Effector memory CD4-positive, alpha-beta T cell (primary cell): ENCODE measurements at regions not wholly inside any gene's neighbourhood (a gene's known extent, or its start where the extent isn't known, plus 50 kb on each side); places are given as distances from the start of the nearest gene placed in this dataset.

ENCODE experiments used
- DNase-seq, 3 donors: peaks; one replicate each; pipeline ENCODE4 v3.0.0-alpha.2; 2020
- H3K27ac ChIP-seq: 2 replicates; pipeline ENCODE4 v1.7.0; 2013; ENCODE audit warnings: mild to moderate bottlenecking, low read length, moderate library complexity; ENCODE audit not compliant: insufficient read depth, poor library complexity, severe bottlenecking
- H3K27me3 ChIP-seq: replicated peaks from 2 replicates; pipeline ENCODE4 v1.7.0; 2013; ENCODE audit warnings: mild to moderate bottlenecking, low read length; ENCODE audit not compliant: insufficient read depth, control insufficient read depth, poor library complexity, severe bottlenecking
- H3K36me3 ChIP-seq: 2 replicates; pipeline ENCODE4 v1.7.0; 2013; ENCODE audit warnings: mild to moderate bottlenecking, low read length, moderate library complexity; ENCODE audit not compliant: control insufficient read depth, insufficient read depth
- H3K4me1 ChIP-seq: 2 replicates; pipeline ENCODE4 v1.7.0; 2013; ENCODE audit warnings: low read length, mild to moderate bottlenecking; ENCODE audit not compliant: control insufficient read depth, insufficient read depth, poor library complexity, severe bottlenecking
- H3K4me3 ChIP-seq: 2 replicates; pipeline ENCODE4 v1.7.0; 2013; ENCODE audit warnings: low read length, low read depth, mild to moderate bottlenecking; ENCODE audit not compliant: insufficient read depth, poor library complexity, severe bottlenecking
- H3K9me3 ChIP-seq: 2 replicates; pipeline ENCODE4 v1.7.0; 2013; ENCODE audit warnings: mild to moderate bottlenecking, low read length, moderate library complexity; ENCODE audit not compliant: control insufficient read depth

DNA sequence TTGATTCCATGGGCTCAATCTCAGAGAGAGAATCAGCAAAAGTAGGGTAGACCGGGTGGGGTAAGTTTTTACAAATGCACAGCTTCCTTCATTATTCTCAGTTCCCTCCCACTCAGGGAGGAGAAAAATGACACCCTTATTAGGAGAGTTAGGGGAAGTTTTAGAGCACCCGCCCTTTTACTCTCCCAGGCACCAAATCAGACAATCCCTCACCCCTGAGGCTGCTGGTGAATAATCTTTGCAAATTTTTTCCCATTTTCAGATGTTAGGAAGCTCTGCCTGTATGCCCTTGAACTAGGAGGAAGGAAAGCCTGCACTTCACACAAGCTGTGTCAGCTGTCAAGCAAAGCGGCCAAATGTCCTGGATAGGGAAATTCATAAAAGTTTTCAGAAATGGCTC, 834.9 kb downstream of the GRID1 start:
- H3K4me3 ChIP-seq = no peak overlapping the region
- DNase-seq = no peak
- no peaks in the 10 kb centered on the region for H3K27me3 ChIP-seq
- no peak overlapping the region for H3K27ac ChIP-seq
- H3K4me1 ChIP-seq = no peaks in the 10 kb centered on the region
- no peaks in the 10 kb centered on the region for H3K36me3 ChIP-seq
- H3K9me3 ChIP-seq = no peaks in the 10 kb centered on the region

DNA sequence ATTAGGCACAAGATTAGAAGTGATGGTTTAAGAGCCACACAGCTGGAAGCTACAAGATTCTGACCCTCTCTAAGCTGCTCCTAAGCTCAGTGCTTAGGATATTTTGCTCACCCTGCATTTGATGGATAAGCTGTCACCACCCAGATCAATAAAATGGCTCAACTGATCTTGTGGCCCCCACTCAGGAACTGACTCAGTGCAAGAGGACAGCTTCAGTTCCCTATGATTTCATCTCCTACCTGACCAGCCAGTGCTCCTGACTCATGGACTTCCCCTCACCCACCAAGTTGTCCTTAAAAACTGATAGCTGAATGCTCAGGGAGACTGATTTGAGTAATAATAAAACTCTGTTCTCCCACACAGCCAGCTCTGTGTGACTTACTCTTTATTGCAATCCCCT, 833.8 kb downstream of the GRID1 start:
- H3K4me1 ChIP-seq = no peaks in the 10 kb centered on the region
- no peak for DNase-seq
- H3K9me3 ChIP-seq = no peaks in the 10 kb centered on the region
- no peaks in the 10 kb centered on the region for H3K27me3 ChIP-seq
- H3K27ac ChIP-seq = no peak overlapping the region
- no peak overlapping the region for H3K4me3 ChIP-seq
- no peaks in the 10 kb centered on the region for H3K36me3 ChIP-seq

DNA sequence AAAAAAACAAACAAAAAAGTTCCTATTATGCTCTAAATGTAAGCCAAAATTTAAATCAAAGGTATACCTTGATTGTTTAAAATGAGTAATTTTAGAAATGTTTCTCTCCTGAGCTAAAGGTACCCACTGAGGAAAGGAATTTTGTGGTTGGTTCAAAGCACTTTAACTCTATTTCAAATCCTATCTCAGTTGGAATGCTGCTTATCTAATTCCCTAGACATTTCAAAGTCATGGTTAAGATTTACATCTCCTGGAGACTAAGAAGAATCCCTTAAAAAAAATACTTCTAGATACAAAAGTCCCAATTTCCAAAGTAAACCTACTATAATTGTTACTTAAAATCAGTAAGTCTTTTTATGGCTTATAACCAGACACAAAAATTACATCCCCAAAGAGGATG, 830.7 kb downstream of the GRID1 start:
- H3K27me3 ChIP-seq = no peaks in the 10 kb centered on the region
- H3K27ac ChIP-seq = no peak overlapping the region
- H3K36me3 ChIP-seq = no peaks in the 10 kb centered on the region
- no peak overlapping the region for H3K4me3 ChIP-seq
- H3K9me3 ChIP-seq = no peaks in the 10 kb centered on the region
- no peak for DNase-seq
- H3K4me1 ChIP-seq = no peaks in the 10 kb centered on the region

DNA sequence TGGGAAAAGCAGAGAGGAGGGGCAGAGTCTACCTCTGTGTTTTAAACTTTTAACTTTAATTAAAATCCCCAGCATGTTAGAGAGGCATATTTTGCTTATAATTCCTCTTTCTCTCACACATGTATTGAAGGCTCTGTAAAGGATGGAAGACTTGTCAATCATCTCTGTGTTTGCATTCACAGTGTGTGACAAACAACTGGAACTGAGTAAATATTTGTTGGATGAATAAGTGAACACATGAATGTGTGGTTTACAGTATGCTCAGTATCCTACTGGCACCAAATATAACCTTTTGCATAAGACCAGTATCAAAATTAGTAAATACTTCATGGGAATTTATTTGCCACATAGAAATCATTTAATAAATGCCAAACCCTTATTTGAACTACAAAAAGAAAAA, 829.0 kb downstream of the GRID1 start:
- no peaks in the 10 kb centered on the region for H3K36me3 ChIP-seq
- H3K27ac ChIP-seq = no peak overlapping the region
- H3K4me3 ChIP-seq = no peak overlapping the region
- H3K4me1 ChIP-seq = no peaks in the 10 kb centered on the region
- no peaks in the 10 kb centered on the region for H3K9me3 ChIP-seq
- DNase-seq = no peak
- no peaks in the 10 kb centered on the region for H3K27me3 ChIP-seq

DNA sequence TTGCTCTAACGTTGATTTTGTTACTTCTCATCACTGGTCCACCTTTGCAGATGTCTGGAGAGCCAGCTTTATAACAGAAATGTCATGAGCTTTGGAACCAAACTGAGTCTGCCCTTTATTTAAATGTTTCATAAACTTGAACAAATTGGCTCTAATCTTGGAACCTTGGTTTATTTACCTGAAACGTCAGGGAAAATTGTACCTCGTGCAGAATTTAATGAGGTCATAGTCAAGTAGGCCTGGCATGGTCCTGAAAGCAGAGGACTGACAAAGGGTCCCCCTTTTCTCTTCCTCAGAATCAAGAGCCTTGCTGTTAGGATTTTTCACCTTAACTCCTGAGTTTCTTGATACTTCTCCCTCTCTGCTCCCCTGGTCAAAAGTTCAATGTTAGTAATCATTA, 828.0 kb downstream of the GRID1 start:
- no peak for DNase-seq

DNA sequence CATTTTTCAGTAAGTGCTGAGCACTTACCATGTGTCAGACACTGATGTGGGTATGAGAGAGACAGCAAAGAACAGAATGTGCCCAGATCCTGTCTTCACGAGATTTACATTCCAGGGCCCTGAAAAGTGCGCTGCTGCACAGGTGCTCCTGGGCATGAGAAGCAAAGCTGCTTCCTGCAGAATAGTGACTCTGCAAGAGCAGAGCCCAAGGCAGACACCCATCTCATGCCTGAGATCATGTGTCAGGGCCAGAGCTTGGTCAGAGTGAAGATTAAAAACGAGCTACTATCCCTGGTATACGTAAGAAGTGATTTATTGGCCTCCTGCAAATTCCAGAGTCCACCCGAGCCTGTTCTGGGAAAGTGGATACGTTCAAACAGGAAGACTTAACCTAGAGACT, 824.4 kb downstream of the GRID1 start:
- H3K27ac ChIP-seq = no peak overlapping the region
- DNase-seq = no peak
- H3K9me3 ChIP-seq = no peaks in the 10 kb centered on the region
- no peaks in the 10 kb centered on the region for H3K27me3 ChIP-seq
- no peaks in the 10 kb centered on the region for H3K36me3 ChIP-seq
- no peak overlapping the region for H3K4me3 ChIP-seq
- H3K4me1 ChIP-seq = no peaks in the 10 kb centered on the region

More for the DNA sequence above, 828.0 kb downstream of the GRID1 start:
- Histone ChIP-seq H3K4me1 (no peaks in the 10 kb centered on the region), H3K4me3 (no peak overlapping the region), H3K36me3 (no peaks in the 10 kb centered on the region), H3K9me3 (no peaks in the 10 kb centered on the region), H3K27ac (no peak overlapping the region), H3K27me3 (no peaks in the 10 kb centered on the region)

DNA sequence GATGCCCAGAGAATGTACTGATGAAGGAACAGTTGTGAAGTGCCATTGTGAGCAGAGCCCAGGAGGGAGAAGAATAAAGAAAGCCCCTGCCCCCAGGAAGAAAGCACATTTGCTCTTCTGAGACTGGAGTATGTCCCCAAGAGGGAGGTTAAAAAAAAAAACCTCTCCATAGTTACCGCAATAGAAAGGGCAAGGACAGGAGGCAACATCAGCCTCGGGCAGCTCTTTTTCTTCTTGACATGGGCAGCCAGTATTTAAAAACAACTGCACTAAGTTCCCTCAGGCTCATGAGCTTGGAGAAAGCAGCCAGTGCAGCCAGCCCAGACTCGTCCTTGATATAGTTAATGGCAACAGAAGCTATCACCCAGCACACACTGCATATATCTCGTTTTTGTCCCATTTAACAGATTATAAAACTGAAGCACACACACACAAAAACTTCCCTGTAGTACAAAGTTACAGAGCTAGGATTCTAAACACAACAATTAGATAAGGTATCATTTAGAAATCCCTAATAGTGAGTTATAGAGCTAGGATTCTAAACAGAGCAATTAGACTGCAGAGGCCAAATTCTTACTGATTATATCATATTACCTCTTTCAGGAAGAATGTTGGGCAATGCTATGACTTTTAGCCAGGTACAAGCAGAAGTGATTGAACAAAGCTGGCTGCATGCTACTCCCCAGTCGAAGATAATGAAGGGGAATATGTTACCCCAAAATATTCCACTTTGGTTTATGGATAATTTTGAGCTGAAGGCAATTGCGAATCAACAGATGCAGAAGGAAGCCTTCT, 823.5 kb downstream of the GRID1 start:
- Histone ChIP-seq H3K9me3 (no peaks in the 10 kb centered on the region), H3K27ac (no peak overlapping the region), H3K4me1 (no peaks in the 10 kb centered on the region), H3K36me3 (no peaks in the 10 kb centered on the region), H3K4me3 (no peak overlapping the region), H3K27me3 (no peaks in the 10 kb centered on the region)
- no peak for DNase-seq

DNA sequence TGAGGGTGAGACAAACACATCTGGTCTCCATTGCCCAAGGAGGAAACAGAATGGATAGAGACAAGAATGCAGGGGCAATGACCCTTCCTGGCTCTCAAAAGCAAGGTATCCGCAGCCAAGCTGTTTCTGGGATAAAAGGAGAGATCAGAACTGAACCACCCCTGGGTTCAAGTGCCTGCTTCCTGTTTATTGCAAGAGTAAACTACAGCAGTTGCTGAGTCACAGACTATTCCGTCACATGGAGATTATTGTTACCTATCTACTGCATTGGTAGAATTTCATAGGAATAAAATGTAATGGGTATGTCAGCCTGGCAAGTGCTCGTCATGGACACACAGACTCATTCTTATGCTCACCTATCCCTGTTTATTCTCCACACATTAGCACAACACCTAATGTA, 821.6 kb downstream of the GRID1 start:
- Histone ChIP-seq H3K27ac (no peak overlapping the region), H3K27me3 (no peaks in the 10 kb centered on the region), H3K4me1 (no peaks in the 10 kb centered on the region), H3K9me3 (no peaks in the 10 kb centered on the region), H3K4me3 (no peak overlapping the region), H3K36me3 (no peaks in the 10 kb centered on the region)
- no peak for DNase-seq

DNA sequence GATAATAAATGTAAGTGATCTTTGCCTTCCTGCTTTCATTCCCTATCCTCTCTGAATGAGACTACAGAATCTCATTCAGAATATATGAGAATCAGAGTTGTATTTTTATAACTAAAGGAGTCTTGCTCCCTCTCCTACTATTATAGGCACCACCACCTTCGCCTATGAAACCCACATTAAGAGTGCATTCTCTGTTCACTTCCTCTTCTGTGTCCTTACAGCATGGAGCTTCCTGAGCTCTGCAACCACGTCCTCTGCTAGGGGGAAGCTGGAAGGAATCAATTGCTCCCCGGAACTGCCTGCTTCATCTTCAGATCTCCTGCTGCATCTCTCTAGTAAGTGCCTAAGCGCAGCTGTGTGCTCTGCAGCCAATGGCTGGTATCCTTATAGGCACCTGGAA, 820.7 kb downstream of the GRID1 start:
- no peaks in the 10 kb centered on the region for H3K27me3 ChIP-seq
- no peaks in the 10 kb centered on the region for H3K4me1 ChIP-seq
- no peak overlapping the region for H3K27ac ChIP-seq
- no peaks in the 10 kb centered on the region for H3K36me3 ChIP-seq
- no peak for DNase-seq
- H3K4me3 ChIP-seq = no peak overlapping the region
- H3K9me3 ChIP-seq = no peaks in the 10 kb centered on the region

DNA sequence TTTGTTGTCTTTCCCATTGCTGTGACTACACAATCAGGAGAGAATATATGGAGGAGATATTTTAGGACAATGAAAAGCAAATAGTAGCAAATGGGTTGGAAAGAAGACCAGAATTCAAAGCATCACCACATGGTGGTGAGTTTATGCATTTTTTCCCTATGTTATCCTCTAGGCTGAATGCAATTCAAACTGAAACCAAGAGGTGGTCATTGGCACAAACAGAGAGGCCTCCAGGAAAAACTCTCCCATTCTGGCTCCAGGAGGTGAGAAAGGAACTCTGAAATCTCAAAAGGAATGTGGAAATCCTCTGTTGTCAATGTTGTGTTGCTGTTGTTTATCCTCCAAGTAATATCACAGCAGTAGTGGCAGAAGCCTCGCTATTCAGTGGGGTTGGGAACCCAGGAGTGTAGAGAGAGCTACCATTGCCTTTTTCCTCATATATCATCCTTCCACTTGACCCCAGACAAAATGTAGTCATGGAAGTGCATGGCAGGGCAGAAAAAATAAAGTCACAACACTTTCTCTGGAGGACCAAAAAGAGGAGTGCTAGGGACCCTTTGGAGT, 819.1 kb downstream of the GRID1 start:
- Histone ChIP-seq H3K4me1 (no peaks in the 10 kb centered on the region), H3K27me3 (no peaks in the 10 kb centered on the region), H3K27ac (no peak overlapping the region), H3K9me3 (no peaks in the 10 kb centered on the region), H3K4me3 (no peak overlapping the region), H3K36me3 (no peaks in the 10 kb centered on the region)
- DNase-seq = no peak
